Liver (tissue), 8 donors: ENCODE measurements at regions not wholly inside any gene's neighbourhood (a gene's known extent, or its start where the extent isn't known, plus 50 kb on each side); places are given as distances from the start of the nearest gene placed in this dataset.

Source experiments
- DNase-seq: peaks from one replicate; pipeline ENCODE4 v3.0.0-alpha.2; 2017; ENCODE audit warnings: low spot score
- H3K27ac ChIP-seq, 2 donors: one replicate each; pipeline ENCODE4 v1.7.0; 2013; ENCODE audit warnings: inconsistent platforms in 2 of 2, low read length in 2 of 2, control low read depth in 1 of 2, low read depth in 1 of 2, mild to moderate bottlenecking in 1 of 2
- H3K27me3 ChIP-seq, 4 donors: one replicate each; pipeline versions ENCODE4 v1.6.1 to v1.7.0; 2013; ENCODE audit warnings: low read length in 3 of 4, inconsistent platforms in 1 of 4, mild to moderate bottlenecking in 1 of 4, moderate library complexity in 1 of 4; ENCODE audit not compliant: control insufficient read depth in 4 of 4, insufficient read depth in 4 of 4
- H3K36me3 ChIP-seq, 4 donors: one replicate each; pipeline versions ENCODE4 v1.6.1 to v1.7.0; 2013; ENCODE audit warnings: low read length in 3 of 4, mild to moderate bottlenecking in 3 of 4, low read depth in 1 of 4, moderate library complexity in 1 of 4; ENCODE audit not compliant: control insufficient read depth in 4 of 4, insufficient read depth in 3 of 4
- H3K4me1 ChIP-seq, 4 donors: one replicate each; pipeline versions ENCODE4 v1.6.1 to v1.7.0; 2013; ENCODE audit warnings: low read length in 3 of 4, mild to moderate bottlenecking in 3 of 4, moderate library complexity in 1 of 4; ENCODE audit not compliant: control insufficient read depth in 4 of 4, insufficient read depth in 4 of 4
- H3K4me3 ChIP-seq, 3 donors: one replicate each; pipeline versions ENCODE4 v1.6.1 to v1.7.0; 2013; ENCODE audit warnings: low read length in 3 of 3, control low read depth in 1 of 3, low read depth in 1 of 3, mild to moderate bottlenecking in 1 of 3
- H3K9ac ChIP-seq, 2 donors: one replicate each; pipeline ENCODE4 v1.7.0; 2013; ENCODE audit warnings: low read length in 2 of 2, mild to moderate bottlenecking in 2 of 2, moderate library complexity in 2 of 2, control low read depth in 1 of 2, low read depth in 1 of 2
- H3K9me3 ChIP-seq, 4 donors: one replicate each; pipeline versions ENCODE4 v1.6.1 to v1.7.0; 2013; ENCODE audit warnings: low read length in 3 of 4; ENCODE audit not compliant: control insufficient read depth in 4 of 4
- ATF3 ChIP-seq: IDR thresholded peaks from 2 replicates; pipeline ENCODE4 v1.6.1; 2016; ENCODE audit warnings: antibody characterized with exemption
- CTCF ChIP-seq: fragments of 150-350 bp; IDR thresholded peaks from 2 replicates; pipeline ENCODE4 v1.5.1; 2017; ENCODE audit warnings: improper control_type of control experiment, low read depth, low read length; ENCODE audit not compliant: missing input control
- EGR1 ChIP-seq, 2 donors: IDR thresholded peaks; 2 replicates each; pipeline ENCODE4 v1.6.1; 2016 to 2018; ENCODE audit warnings: antibody characterized with exemption in 2 of 2, low read depth in 2 of 2
- FOXA1 ChIP-seq: IDR thresholded peaks from 2 replicates; pipeline ENCODE4 v1.6.1; 2016; ENCODE audit warnings: antibody characterized with exemption
- FOXA2 ChIP-seq: IDR thresholded peaks from 2 replicates; pipeline ENCODE4 v1.6.1; 2016; ENCODE audit warnings: antibody characterized with exemption
- GABPA ChIP-seq, 2 donors: IDR thresholded peaks in 1 of 2; conservative IDR thresholded peaks in 1 of 2; 2 replicates each; pipeline ENCODE4 v1.6.1; 2016; ENCODE audit warnings: antibody characterized with exemption in 2 of 2, mild to moderate bottlenecking in 1 of 2, moderate library complexity in 1 of 2
- HNF4A ChIP-seq, 2 donors: conservative IDR thresholded peaks; 2 replicates each; pipeline ENCODE4 v1.6.1; 2016; ENCODE audit warnings: antibody characterized with exemption in 2 of 2, mild to moderate bottlenecking in 2 of 2
- HNF4G ChIP-seq: IDR thresholded peaks from 2 replicates; pipeline ENCODE4 v1.6.1; 2016; ENCODE audit warnings: antibody characterized with exemption
- JUND ChIP-seq, 2 donors: IDR thresholded peaks; 2 replicates each; pipeline ENCODE4 v1.6.1; 2016; ENCODE audit warnings: antibody characterized with exemption in 2 of 2
- MAX ChIP-seq: IDR thresholded peaks from 2 replicates; pipeline ENCODE4 v1.6.1; 2016; ENCODE audit warnings: antibody characterized with exemption
- NR2F2 ChIP-seq: IDR thresholded peaks from 2 replicates; pipeline ENCODE4 v1.6.1; 2016; ENCODE audit warnings: antibody characterized with exemption
- RAD21 ChIP-seq, 2 donors: IDR thresholded peaks; 2 replicates each; pipeline ENCODE4 v1.6.1; 2016; ENCODE audit warnings: antibody characterized with exemption in 2 of 2, mild to moderate bottlenecking in 2 of 2
- REST ChIP-seq: IDR thresholded peaks from 2 replicates; pipeline ENCODE4 v1.6.1; 2016; ENCODE audit warnings: antibody characterized with exemption, mild to moderate bottlenecking
- RXRA ChIP-seq, 2 donors: IDR thresholded peaks; 2 replicates each; pipeline ENCODE4 v1.6.1; 2017 to 2018; ENCODE audit warnings: antibody characterized with exemption in 2 of 2, mild to moderate bottlenecking in 1 of 2
- SP1 ChIP-seq: IDR thresholded peaks from 2 replicates; pipeline ENCODE4 v1.6.1; 2018; ENCODE audit warnings: antibody characterized with exemption, mild to moderate bottlenecking
- TAF1 ChIP-seq: conservative IDR thresholded peaks from 2 replicates; pipeline ENCODE4 v1.6.1; 2016; ENCODE audit warnings: antibody characterized with exemption, mild to moderate bottlenecking
- YY1 ChIP-seq: IDR thresholded peaks from 2 replicates; pipeline ENCODE4 v1.6.1; 2016; ENCODE audit warnings: antibody characterized with exemption, mild to moderate bottlenecking
- ZBTB33 ChIP-seq: IDR thresholded peaks from 2 replicates; pipeline ENCODE4 v1.6.1; 2016; ENCODE audit warnings: antibody characterized with exemption
- WGBS: extraction: QIAGEN DNeasy Blood & Tissue Kit; methylation state at CpG from one replicate; pipeline ENCODE4 v1.1.7; 2013; 5-methylcytosine and 5-hydroxymethylcytosine counted together
- donor health status: healthy.
- donor health status: healthy.
- donor health status: healthy.
- donor health status: healthy.
- donor health status: healthy.

GRCh38 chr13:74511523-74511922, 377.3 kb upstream of the KLF12 start:
- no peaks in the 10 kb centered on the region for H3K36me3 ChIP-seq
- DNase-seq: no peak
- 65% methylated on average over 3 of the region's 3 CpGs for WGBS
- no peaks in the 10 kb centered on the region for H3K9me3 ChIP-seq
- no peak overlapping the region for H3K9ac ChIP-seq
- no peaks in the 10 kb centered on the region for H3K4me1 ChIP-seq
- no peak for TF ChIP-seq SP1
- no peak for TF ChIP-seq TAF1
- TF ChIP-seq YY1: no peak
- TF ChIP-seq JUND (IDR thresholded peaks at IDR 0.05): no peak
- no peak for TF ChIP-seq GABPA (IDR thresholded peaks at IDR 0.05 in 1 of 2, conservative IDR thresholded peaks at IDR 0.05 in 1 of 2)
- TF ChIP-seq RXRA (IDR thresholded peaks at IDR 0.05): no peak
- no peak for TF ChIP-seq HNF4A (conservative IDR thresholded peaks at IDR 0.05)
- TF ChIP-seq MAX: no peak
- no peak for TF ChIP-seq CTCF
- no peak for TF ChIP-seq ZBTB33
- no peak for TF ChIP-seq HNF4G
- no peak for TF ChIP-seq EGR1 (IDR thresholded peaks at IDR 0.05; ENCODE audit: low read depth in 2 of 2)
- TF ChIP-seq NR2F2: no peak
- no peak for TF ChIP-seq RAD21 (IDR thresholded peaks at IDR 0.05)
- no peak for TF ChIP-seq FOXA1
- no peak for TF ChIP-seq REST
- no peak for TF ChIP-seq FOXA2
- no peak for TF ChIP-seq ATF3
- no peak overlapping the region for H3K27ac ChIP-seq
- H3K4me3 ChIP-seq: no peak overlapping the region
- H3K27me3 ChIP-seq: peaks cover 0 to 2% (median 0%) of the 10 kb centered on the region in 4 donors
